Peyer's patch (tissue), 4 donors: ENCODE measurements at regions not wholly inside any gene's neighbourhood (a gene's known extent, or its start where the extent isn't known, plus 50 kb on each side); places are given as distances from the start of the nearest gene placed in this dataset.

Experiments used
- CTCF ChIP-seq, 6 experiments: fragments of 450-650 bp in 4 of 6; fragments of 200-600 bp in 2 of 6; sonication (generic) in 1 of 6; IDR thresholded peaks; one replicate each; pipeline ENCODE4 v1.5.1; 2017 to 2019; ENCODE audit warnings: antibody characterized with exemption in 6 of 6, mild to moderate bottlenecking in 3 of 6, moderate library complexity in 1 of 6
- POLR2A ChIP-seq, 2 donors: fragments of 450-650 bp; IDR thresholded peaks; one replicate each; pipeline ENCODE4 v1.5.1; 2017; ENCODE audit warnings: antibody characterized with exemption in 2 of 2, mild to moderate bottlenecking in 2 of 2, moderate library complexity in 2 of 2

DNA sequence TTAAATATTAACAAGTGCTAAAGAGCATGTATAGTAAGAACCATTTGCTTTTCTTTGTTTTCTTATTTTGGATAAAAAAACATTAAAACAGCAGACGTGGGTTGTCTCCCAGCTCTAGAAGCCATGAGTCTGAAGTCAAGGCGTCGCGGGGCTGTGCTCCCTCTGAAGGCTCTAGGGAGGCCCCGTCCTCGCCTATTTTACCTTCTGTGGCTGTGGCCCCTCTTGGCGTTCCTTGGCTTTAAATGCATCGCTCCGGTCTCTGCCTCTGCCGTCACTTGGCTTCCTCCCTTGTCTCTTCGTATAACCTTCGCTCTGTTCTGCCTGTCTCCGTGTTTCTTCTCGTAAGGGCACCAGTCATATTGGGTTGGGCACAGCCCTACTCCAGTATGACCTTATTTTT lies 75.3 kb downstream of the ING1 start:
- TF ChIP-seq CTCF (IDR thresholded peaks at IDR 0.05) = no peak
- TF ChIP-seq POLR2A (IDR thresholded peaks at IDR 0.05) = no peak
